ENCODE measurements at regions not wholly inside any gene's neighbourhood (a gene's known extent, or its start where the extent isn't known, plus 50 kb on each side); places are given as distances from the start of the nearest gene placed in this dataset.
"Not testable (repeated sequence)": the region's sequence is repeated elsewhere in the genome, so short reads cannot be mapped to it uniquely, and the experiment has no call there.

- DNase-seq: no peak
Measured at GRCh38 chr4:164531336-164531735, 222.6 kb upstream of the SMIM31 start.

GRCh38 chr4:164536814-164537213, 217.1 kb upstream of the SMIM31 start:
- DNase-seq: no peak

- no peak for DNase-seq
Measured at GRCh38 chr4:164538097-164538496, 215.8 kb upstream of the SMIM31 start.

- DNase-seq: no peak
Measured at GRCh38 chr4:164540987-164541386, 212.9 kb upstream of the SMIM31 start.

- DNase-seq: no peak
Measured at GRCh38 chr4:164542431-164542830, 211.5 kb upstream of the SMIM31 start.

- no peak for DNase-seq
Measured at GRCh38 chr4:164550989-164551712, 202.8 kb upstream of the SMIM31 start.

GRCh38 chr4:164551713-164552040, 202.3 kb upstream of the SMIM31 start:
- DNase-seq: no peak

- no peak for DNase-seq
Measured at GRCh38 chr4:164571593-164572390, 182.1 kb upstream of the SMIM31 start.

- DNase-seq: no peak
Measured at GRCh38 chr4:164572877-164573279, 181.1 kb upstream of the SMIM31 start.

GRCh38 chr4:164575861-164576260, 178.1 kb upstream of the SMIM31 start:
- DNase-seq: no peak

- DNase-seq: no peak
Measured at GRCh38 chr4:164579270-164579942, 174.5 kb upstream of the SMIM31 start.

GRCh38 chr4:164591666-164592065, 162.3 kb upstream of the SMIM31 start:
- DNase-seq: no peak

GRCh38 chr4:164595751-164596150, 158.2 kb upstream of the SMIM31 start:
- DNase-seq: no peak

GRCh38 chr4:164596318-164596878, 157.5 kb upstream of the SMIM31 start:
- DNase-seq: no peak

- no peak for DNase-seq
Measured at GRCh38 chr4:164596927-164597326, 157.0 kb upstream of the SMIM31 start.

GRCh38 chr4:164601653-164602052, 152.3 kb upstream of the SMIM31 start:
- no peak for DNase-seq

GRCh38 chr4:164605791-164606190, 148.1 kb upstream of the SMIM31 start:
- not testable (repeated sequence) for DNase-seq

GRCh38 chr4:164606478-164606877, 147.5 kb upstream of the SMIM31 start:
- DNase-seq: no peak

GRCh38 chr4:164613256-164613655, 140.7 kb upstream of the SMIM31 start:
- DNase-seq: no peak

GRCh38 chr4:164613792-164614191, 140.1 kb upstream of the SMIM31 start:
- DNase-seq: no peak

GRCh38 chr4:164614329-164614728, 139.6 kb upstream of the SMIM31 start:
- DNase-seq: no peak

GRCh38 chr4:164614999-164615398, 138.9 kb upstream of the SMIM31 start:
- DNase-seq: no peak

GRCh38 chr4:164615964-164616363, 138.0 kb upstream of the SMIM31 start:
- no peak for DNase-seq

- no peak for DNase-seq
Measured at GRCh38 chr4:164616961-164617360, 137.0 kb upstream of the SMIM31 start.
